Type B pancreatic cell (in vitro differentiated cells): ENCODE measurements at regions not wholly inside any gene's neighbourhood (a gene's known extent, or its start where the extent isn't known, plus 50 kb on each side); places are given as distances from the start of the nearest gene placed in this dataset.

Experiments used
- DNase-seq: peaks from one replicate; pipeline ENCODE4 v3.0.0; 2021; ENCODE audit warnings: mixed read lengths; ENCODE audit not compliant: unreplicated experiment; ENCODE audit errors: extremely low spot score
- H3K27ac Mint-ChIP-seq: 2 replicates; pipeline ENCODE4 v1.8.0; 2021; ENCODE audit warnings: mild to moderate bottlenecking, mixed read lengths
- H3K27me3 Mint-ChIP-seq: 2 replicates; pipeline ENCODE4 v1.8.0; 2021; ENCODE audit warnings: mixed read lengths
- H3K36me3 Mint-ChIP-seq: 2 replicates; pipeline ENCODE4 v1.8.0; 2021; ENCODE audit warnings: mixed read lengths
- H3K4me1 Mint-ChIP-seq: one replicate; pipeline ENCODE4 v1.8.0; 2021; ENCODE audit warnings: mixed read lengths; ENCODE audit not compliant: unreplicated experiment
- H3K4me3 Mint-ChIP-seq: 2 replicates; pipeline ENCODE4 v1.8.0; 2021; ENCODE audit warnings: mild to moderate bottlenecking, mixed read lengths
- H3K9me3 Mint-ChIP-seq: 2 replicates; pipeline ENCODE4 v1.8.0; 2021; ENCODE audit warnings: mixed read lengths
- TF ChIP-seq, protein P1 (sequence below): fragments of 200-600 bp; sonication (generic); conservative IDR thresholded peaks from 2 replicates; pipeline ENCODE4 v1.5.0; 2021; ENCODE audit warnings: antibody characterized with exemption, mild to moderate bottlenecking

DNA sequence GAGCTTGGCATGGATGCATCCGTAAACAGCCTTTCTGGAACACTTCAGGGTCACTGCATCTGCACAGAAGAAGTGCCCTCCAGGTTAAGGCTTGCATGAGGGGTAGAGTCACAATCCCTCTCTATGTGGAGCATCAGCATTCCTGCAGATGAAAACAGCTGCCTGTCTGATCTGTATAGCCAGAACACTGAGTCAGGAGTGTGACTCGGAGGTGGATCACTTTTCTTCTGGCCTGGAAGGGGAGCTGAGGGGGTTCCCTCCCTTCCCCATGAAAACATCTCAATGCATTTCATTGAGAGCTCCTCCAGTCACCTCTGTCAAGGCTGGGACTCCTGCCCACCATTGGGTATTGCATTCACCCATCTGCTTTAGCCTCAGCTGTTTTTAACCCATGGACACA lies 72.5 kb upstream of the SERPINE2 start:
- Mint-ChIP-seq H3K4me1 (no peaks in the 10 kb centered on the region), H3K36me3 (no peaks in the 10 kb centered on the region)

GRCh38 chr2:224110811-224111210 lies 71.7 kb upstream of the SERPINE2 start:
- no peaks in the 10 kb centered on the region for H3K4me1 Mint-ChIP-seq
- H3K9me3 Mint-ChIP-seq, result no peaks in the 10 kb centered on the region

More for the DNA sequence above, 72.5 kb upstream of the SERPINE2 start:
- no peak overlapping the region for H3K4me3 Mint-ChIP-seq
- H3K9me3 Mint-ChIP-seq, result no peaks in the 10 kb centered on the region
- TF ChIP-seq, protein P1, sequence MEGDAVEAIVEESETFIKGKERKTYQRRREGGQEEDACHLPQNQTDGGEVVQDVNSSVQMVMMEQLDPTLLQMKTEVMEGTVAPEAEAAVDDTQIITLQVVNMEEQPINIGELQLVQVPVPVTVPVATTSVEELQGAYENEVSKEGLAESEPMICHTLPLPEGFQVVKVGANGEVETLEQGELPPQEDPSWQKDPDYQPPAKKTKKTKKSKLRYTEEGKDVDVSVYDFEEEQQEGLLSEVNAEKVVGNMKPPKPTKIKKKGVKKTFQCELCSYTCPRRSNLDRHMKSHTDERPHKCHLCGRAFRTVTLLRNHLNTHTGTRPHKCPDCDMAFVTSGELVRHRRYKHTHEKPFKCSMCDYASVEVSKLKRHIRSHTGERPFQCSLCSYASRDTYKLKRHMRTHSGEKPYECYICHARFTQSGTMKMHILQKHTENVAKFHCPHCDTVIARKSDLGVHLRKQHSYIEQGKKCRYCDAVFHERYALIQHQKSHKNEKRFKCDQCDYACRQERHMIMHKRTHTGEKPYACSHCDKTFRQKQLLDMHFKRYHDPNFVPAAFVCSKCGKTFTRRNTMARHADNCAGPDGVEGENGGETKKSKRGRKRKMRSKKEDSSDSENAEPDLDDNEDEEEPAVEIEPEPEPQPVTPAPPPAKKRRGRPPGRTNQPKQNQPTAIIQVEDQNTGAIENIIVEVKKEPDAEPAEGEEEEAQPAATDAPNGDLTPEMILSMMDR, result no peak
- no peak overlapping the region for H3K27ac Mint-ChIP-seq
- no peak for DNase-seq
- H3K27me3 Mint-ChIP-seq, result peaks cover 19% of the 10 kb centered on the region

GRCh38 chr2:224109751-224110150 lies 70.7 kb upstream of the SERPINE2 start:
- Mint-ChIP-seq H3K4me3 (no peak overlapping the region), H3K27ac (no peak overlapping the region), H3K4me1 (no peaks in the 10 kb centered on the region), H3K27me3 (peaks cover 15% of the 10 kb centered on the region), H3K9me3 (no peaks in the 10 kb centered on the region), H3K36me3 (no peaks in the 10 kb centered on the region)
- no peak for DNase-seq
- TF ChIP-seq, protein P1, result no peak

More at GRCh38 chr2:224110811-224111210, 71.7 kb upstream of the SERPINE2 start:
- Mint-ChIP-seq H3K27ac (no peak overlapping the region), H3K36me3 (no peaks in the 10 kb centered on the region), H3K4me3 (no peak overlapping the region), H3K27me3 (peaks cover 19% of the 10 kb centered on the region)
- TF ChIP-seq, protein P1, result no peak
- no peak for DNase-seq

GRCh38 chr2:224106794-224107193 lies 67.7 kb upstream of the SERPINE2 start:
- Mint-ChIP-seq H3K27me3 (peaks cover 19% of the 10 kb centered on the region), H3K27ac (no peak overlapping the region), H3K4me1 (no peaks in the 10 kb centered on the region), H3K36me3 (no peaks in the 10 kb centered on the region), H3K9me3 (no peaks in the 10 kb centered on the region), H3K4me3 (no peak overlapping the region)
- no peak for DNase-seq
- TF ChIP-seq, protein P1, result no peak

- Mint-ChIP-seq H3K27me3 (peaks cover 16% of the 10 kb centered on the region), H3K4me1 (no peaks in the 10 kb centered on the region), H3K9me3 (no peaks in the 10 kb centered on the region), H3K27ac (no peak overlapping the region), H3K4me3 (no peak overlapping the region), H3K36me3 (no peaks in the 10 kb centered on the region)
- no peak for DNase-seq
- TF ChIP-seq, protein P1, result no peak
Observed at GRCh38 chr2:224104668-224105386, 65.7 kb upstream of the SERPINE2 start.
